Trophoblast cell (in vitro differentiated cells and primary cell): ENCODE measurements at regions not wholly inside any gene's neighbourhood (a gene's known extent, or its start where the extent isn't known, plus 50 kb on each side); places are given as distances from the start of the nearest gene placed in this dataset.

Experiments used
- DNase-seq, 2 donors: peaks; one replicate each; pipeline ENCODE4 v3.0.0-alpha.2; 2016
- H2AFZ ChIP-seq: 2 replicates; pipeline ENCODE4 v1.6.1; 2013; ENCODE audit warnings: low read length, moderate library complexity, mild to moderate bottlenecking; ENCODE audit not compliant: insufficient read depth, poor library complexity
- H2AK5ac ChIP-seq: 2 replicates; pipeline ENCODE4 v1.6.1; 2013; ENCODE audit warnings: mild to moderate bottlenecking, low read length
- H2BK120ac ChIP-seq: 2 replicates; pipeline ENCODE4 v1.6.1; 2013; ENCODE audit warnings: low read length, mild to moderate bottlenecking, moderate library complexity; ENCODE audit not compliant: insufficient read depth, poor library complexity
- H2BK12ac ChIP-seq: 2 replicates; pipeline ENCODE4 v1.6.1; 2013; ENCODE audit warnings: mild to moderate bottlenecking, low read length, moderate library complexity
- H2BK5ac ChIP-seq: 2 replicates; pipeline ENCODE4 v1.6.1; 2013; ENCODE audit warnings: low read length, low read depth, moderate library complexity, mild to moderate bottlenecking; ENCODE audit not compliant: poor library complexity
- H3K14ac ChIP-seq: 2 replicates; pipeline ENCODE4 v1.6.1; 2013; ENCODE audit warnings: mild to moderate bottlenecking, low read length
- H3K18ac ChIP-seq: 2 replicates; pipeline ENCODE4 v1.6.1; 2013; ENCODE audit warnings: mild to moderate bottlenecking, low read length
- H3K23ac ChIP-seq: 2 replicates; pipeline ENCODE4 v1.6.1; 2013; ENCODE audit warnings: low read length
- H3K27ac ChIP-seq: 2 replicates; pipeline ENCODE4 v1.5.1; 2013; ENCODE audit warnings: low read depth, mild to moderate bottlenecking, inconsistent platforms, low read length, moderate library complexity
- H3K27me3 ChIP-seq: 2 replicates; pipeline ENCODE4 v1.6.1; 2013; ENCODE audit warnings: inconsistent platforms, mild to moderate bottlenecking, low read length, moderate library complexity; ENCODE audit not compliant: insufficient read depth
- H3K36me3 ChIP-seq, 2 experiments: 1 replicate in 1 of 2; 2 replicates in 1 of 2; pipeline ENCODE4 v1.6.1; 2013; ENCODE audit warnings: low read length in 2 of 2, mild to moderate bottlenecking in 2 of 2, moderate library complexity in 1 of 2; ENCODE audit not compliant: insufficient read depth in 2 of 2, control insufficient read depth in 1 of 2
- H3K4ac ChIP-seq: 2 replicates; pipeline ENCODE4 v1.6.1; 2013; ENCODE audit warnings: low read depth, mild to moderate bottlenecking, low read length, moderate library complexity
- H3K4me1 ChIP-seq, 2 experiments: 1 replicate in 1 of 2; 2 replicates in 1 of 2; pipeline ENCODE4 v1.6.1; 2013; ENCODE audit warnings: low read length in 2 of 2, mild to moderate bottlenecking in 2 of 2, moderate library complexity in 1 of 2; ENCODE audit not compliant: insufficient read depth in 2 of 2, control insufficient read depth in 1 of 2
- H3K4me2 ChIP-seq: 2 replicates; pipeline ENCODE4 v1.6.1; 2013; ENCODE audit warnings: inconsistent platforms, mild to moderate bottlenecking, low read length, moderate library complexity
- H3K4me3 ChIP-seq: 2 replicates; pipeline ENCODE4 v1.5.1; 2013; ENCODE audit warnings: mild to moderate bottlenecking, low read depth, low read length, inconsistent platforms
- H3K79me1 ChIP-seq: one replicate; pipeline ENCODE4 v1.6.1; 2013; ENCODE audit warnings: low read length
- H3K79me2 ChIP-seq: 2 replicates; pipeline ENCODE4 v1.6.1; 2013; ENCODE audit warnings: low read length, mild to moderate bottlenecking; ENCODE audit not compliant: control insufficient read depth, insufficient read depth, poor library complexity
- H3K9ac ChIP-seq: 2 replicates; pipeline ENCODE4 v1.6.1; 2013; ENCODE audit warnings: mild to moderate bottlenecking, low read length
- H3K9me3 ChIP-seq: 2 replicates; pipeline ENCODE4 v1.6.1; 2013; ENCODE audit warnings: low read depth, mild to moderate bottlenecking, control low read depth, inconsistent platforms, low read length; ENCODE audit not compliant: insufficient read depth
- H4K12ac ChIP-seq: 2 replicates; pipeline ENCODE4 v1.6.1; 2013; ENCODE audit warnings: low read depth, mild to moderate bottlenecking, low read length, moderate library complexity
- H4K8ac ChIP-seq: 2 replicates; pipeline ENCODE4 v1.6.1; 2013; ENCODE audit warnings: low read depth, mild to moderate bottlenecking, low read length, moderate library complexity
- H4K91ac ChIP-seq: one replicate; pipeline ENCODE4 v1.6.1; 2013; ENCODE audit warnings: low read depth, mild to moderate bottlenecking, low read length, moderate library complexity
- WGBS: extraction: QIAGEN DNeasy Blood & Tissue Kit; methylation state at CpG from one replicate; pipeline ENCODE4 v1.1.7; 2013; ENCODE audit warnings: missing lambda C conversion rate; ENCODE audit not compliant: insufficient read length, insufficient coverage; ENCODE audit errors: extremely low coverage; 5-methylcytosine and 5-hydroxymethylcytosine counted together

DNA sequence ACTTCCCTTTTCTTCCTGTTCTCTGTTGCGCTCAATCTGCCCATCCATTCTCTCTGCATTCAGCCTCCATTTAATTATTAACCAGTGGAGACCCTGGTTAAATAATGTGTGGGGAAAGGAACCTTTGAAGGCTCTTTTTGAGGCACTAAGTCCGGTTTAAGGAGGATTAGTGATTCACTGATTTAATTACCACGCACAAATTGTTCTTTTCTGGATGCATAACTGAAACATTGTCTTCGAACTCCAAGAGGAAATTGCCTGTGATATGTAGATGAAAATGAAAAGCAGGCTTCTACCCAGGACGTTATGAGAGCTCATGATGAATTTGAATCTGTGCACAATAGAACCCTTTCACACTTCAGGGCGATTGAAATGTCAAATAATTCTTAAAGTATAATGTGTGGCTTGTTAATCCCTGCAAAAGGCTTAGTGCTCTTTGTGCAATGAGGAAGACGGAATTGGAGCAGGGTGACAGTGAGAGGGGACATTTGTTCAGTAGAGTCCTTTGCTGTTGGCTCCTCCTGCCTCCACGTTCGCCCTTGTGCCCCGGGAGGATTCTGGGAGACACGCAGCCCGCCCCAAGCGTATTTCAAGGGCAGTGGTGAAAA lies 51.1 kb upstream of the ZNF236 start:
- no peak overlapping the region for H4K12ac ChIP-seq
- no CpG with 5 or more reads among the region's 13 CpGs for WGBS
- no peak overlapping the region for H3K14ac ChIP-seq
- H3K79me1 ChIP-seq: no peaks in the 10 kb centered on the region
- no peak overlapping the region for H2BK12ac ChIP-seq
- no peak overlapping the region for H2AFZ ChIP-seq
- H2BK120ac ChIP-seq: no peak overlapping the region
- no peak overlapping the region for H3K4me2 ChIP-seq
- H3K4ac ChIP-seq: no peak overlapping the region
- H3K4me1 ChIP-seq: no peaks in the 10 kb centered on the region
- no peak for DNase-seq
- H3K23ac ChIP-seq: no peak overlapping the region
- no peak overlapping the region for H2AK5ac ChIP-seq
- no peaks in the 10 kb centered on the region for H3K79me2 ChIP-seq
- no peak overlapping the region for H3K4me3 ChIP-seq
- no peak overlapping the region for H3K9ac ChIP-seq
- H4K91ac ChIP-seq: no peak overlapping the region
- H2BK5ac ChIP-seq: no peak overlapping the region
- H3K27ac ChIP-seq: no peak overlapping the region
- H3K18ac ChIP-seq: no peak overlapping the region
- H3K36me3 ChIP-seq: no peaks in the 10 kb centered on the region
- H4K8ac ChIP-seq: no peak overlapping the region
- peaks cover 2% of the 10 kb centered on the region for H3K9me3 ChIP-seq
- H3K27me3 ChIP-seq: no peaks in the 10 kb centered on the region

DNA sequence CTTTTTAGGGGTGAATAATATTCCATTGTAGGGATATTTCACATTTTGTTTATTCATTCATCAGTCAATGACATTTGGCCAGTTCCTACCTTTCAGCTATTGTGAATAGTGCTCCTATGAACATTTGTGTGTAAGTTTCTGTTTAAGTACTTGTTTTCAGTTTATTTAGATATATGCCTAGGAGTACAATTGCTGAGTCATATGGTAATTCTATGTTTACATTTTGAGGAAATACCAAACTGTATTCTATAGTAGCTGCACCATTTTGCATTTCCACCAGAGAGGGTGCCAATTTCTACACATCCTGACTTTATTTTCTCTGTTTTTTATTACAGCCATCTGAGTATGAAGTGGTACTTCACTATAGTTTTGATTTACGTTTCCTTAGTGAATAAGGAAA lies 54.4 kb upstream of the ZNF236 start:
- Histone ChIP-seq H4K91ac (no peak overlapping the region), H3K9ac (no peak overlapping the region), H3K36me3 (no peaks in the 10 kb centered on the region), H2BK5ac (no peak overlapping the region), H3K4ac (no peak overlapping the region), H2BK120ac (no peak overlapping the region), H4K8ac (no peak overlapping the region), H2AFZ (no peak overlapping the region), H3K18ac (no peak overlapping the region), H3K9me3 (peaks cover 2% of the 10 kb centered on the region), H3K4me2 (no peak overlapping the region), H3K23ac (no peak overlapping the region), H2AK5ac (no peak overlapping the region), H3K79me1 (no peaks in the 10 kb centered on the region), H3K27ac (no peak overlapping the region), H3K14ac (no peak overlapping the region), H3K27me3 (no peaks in the 10 kb centered on the region), H2BK12ac (no peak overlapping the region), H3K4me1 (no peaks in the 10 kb centered on the region), H3K4me3 (no peak overlapping the region), H3K79me2 (no peaks in the 10 kb centered on the region), H4K12ac (no peak overlapping the region)
- no CpG with 5 or more reads among the region's 1 CpG for WGBS
- no peak for DNase-seq

DNA sequence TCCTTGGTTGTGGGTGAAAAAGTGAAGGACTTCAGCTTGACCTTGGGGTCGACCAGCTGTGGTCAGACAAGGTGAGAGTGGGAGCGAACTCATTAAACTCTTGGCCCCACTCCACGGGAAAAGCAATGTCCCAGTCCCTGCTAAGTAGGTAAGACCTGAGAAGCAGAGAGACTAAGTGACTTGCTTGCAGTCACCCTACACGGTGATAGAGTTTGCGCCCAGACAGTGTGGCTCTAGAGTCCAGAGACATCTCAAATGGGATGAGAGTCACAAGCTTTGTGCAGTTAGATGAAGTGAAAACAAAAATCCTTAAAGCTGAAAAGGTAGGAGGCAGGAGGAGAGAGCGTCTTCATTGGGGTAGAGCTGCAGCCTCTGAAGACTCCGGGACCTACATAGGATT lies 55.9 kb upstream of the ZNF236 start:
- no peak overlapping the region for H4K12ac ChIP-seq
- no peaks in the 10 kb centered on the region for H3K79me2 ChIP-seq
- H3K9me3 ChIP-seq: peaks cover 2% of the 10 kb centered on the region
- H3K23ac ChIP-seq: no peak overlapping the region
- no peak overlapping the region for H3K4ac ChIP-seq
- H3K4me3 ChIP-seq: no peak overlapping the region
- no peak overlapping the region for H2AK5ac ChIP-seq
- no peaks in the 10 kb centered on the region for H3K27me3 ChIP-seq
- H3K4me2 ChIP-seq: no peak overlapping the region
- no peak overlapping the region for H2BK12ac ChIP-seq
- WGBS: no CpG with 5 or more reads among the region's 7 CpGs
- no peak overlapping the region for H2BK120ac ChIP-seq
- no peak overlapping the region for H4K91ac ChIP-seq
- H2AFZ ChIP-seq: no peak overlapping the region
- no peaks in the 10 kb centered on the region for H3K36me3 ChIP-seq
- H4K8ac ChIP-seq: no peak overlapping the region
- no peaks in the 10 kb centered on the region for H3K4me1 ChIP-seq
- H3K18ac ChIP-seq: no peak overlapping the region
- no peak overlapping the region for H2BK5ac ChIP-seq
- no peak overlapping the region for H3K27ac ChIP-seq
- DNase-seq: no peak
- no peak overlapping the region for H3K9ac ChIP-seq
- H3K79me1 ChIP-seq: no peaks in the 10 kb centered on the region
- no peak overlapping the region for H3K14ac ChIP-seq

DNA sequence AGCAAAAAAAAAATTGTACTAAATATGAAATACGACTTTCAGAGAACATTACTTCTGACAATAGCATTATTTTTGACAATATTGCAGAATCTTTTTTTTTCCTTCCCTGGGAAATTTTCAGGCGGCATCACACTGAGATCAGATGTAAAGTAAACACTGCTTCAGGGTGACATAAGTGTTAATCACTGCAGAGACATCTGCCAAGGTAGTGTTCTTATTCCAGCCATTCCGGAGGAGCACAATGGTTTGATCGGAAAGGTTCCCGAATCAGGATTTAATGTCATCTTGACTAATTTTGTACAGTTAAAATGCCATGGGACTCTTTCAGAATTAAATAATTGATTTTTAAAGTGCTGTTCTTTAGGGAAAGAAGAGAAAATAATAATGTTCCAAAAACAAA lies 56.7 kb upstream of the ZNF236 start:
- DNase-seq: no peak

More for the DNA sequence above, 56.7 kb upstream of the ZNF236 start:
- no peaks in the 10 kb centered on the region for H3K4me1 ChIP-seq
- H2BK120ac ChIP-seq: no peak overlapping the region
- H2BK5ac ChIP-seq: no peak overlapping the region
- no peak overlapping the region for H4K8ac ChIP-seq
- H2AFZ ChIP-seq: no peak overlapping the region
- no peaks in the 10 kb centered on the region for H3K79me1 ChIP-seq
- no peaks in the 10 kb centered on the region for H3K79me2 ChIP-seq
- H3K14ac ChIP-seq: no peak overlapping the region
- no peak overlapping the region for H3K9ac ChIP-seq
- no peak overlapping the region for H3K18ac ChIP-seq
- peaks cover 2% of the 10 kb centered on the region for H3K9me3 ChIP-seq
- no peak overlapping the region for H3K4me2 ChIP-seq
- no peak overlapping the region for H3K27ac ChIP-seq
- no peaks in the 10 kb centered on the region for H3K36me3 ChIP-seq
- H4K91ac ChIP-seq: no peak overlapping the region
- H3K4ac ChIP-seq: no peak overlapping the region
- H4K12ac ChIP-seq: no peak overlapping the region
- no peak overlapping the region for H2BK12ac ChIP-seq
- H3K27me3 ChIP-seq: no peaks in the 10 kb centered on the region
- no peak overlapping the region for H3K23ac ChIP-seq
- no CpG with 5 or more reads among the region's 5 CpGs for WGBS
- H3K4me3 ChIP-seq: no peak overlapping the region
- no peak overlapping the region for H2AK5ac ChIP-seq
